Islet precursor cell (in vitro differentiated cells): ENCODE measurements at regions not wholly inside any gene's neighbourhood (a gene's known extent, or its start where the extent isn't known, plus 50 kb on each side); places are given as distances from the start of the nearest gene placed in this dataset.

Experiments
- DNase-seq: peaks from one replicate; pipeline ENCODE4 v3.0.0-alpha.2; 2018

DNA sequence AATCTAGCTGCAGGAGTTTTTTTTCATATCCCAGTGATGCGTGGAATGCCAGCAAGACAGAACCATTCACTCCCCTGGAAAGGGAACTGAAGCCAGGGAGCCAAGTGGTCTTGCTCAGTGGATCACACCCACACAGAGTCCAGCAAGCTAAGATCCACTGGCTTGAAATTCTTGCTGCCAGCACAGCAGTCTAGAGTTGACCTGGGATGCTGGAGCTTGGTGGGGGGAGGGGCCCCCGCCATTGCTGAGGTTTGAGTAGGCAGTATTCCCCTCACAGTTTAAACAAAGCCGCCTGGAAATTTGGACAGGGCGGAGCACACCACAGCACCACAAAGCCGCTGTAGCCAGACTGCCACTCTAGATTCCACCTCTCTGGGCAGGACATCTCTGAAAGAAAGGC, 86.9 kb upstream of the STXBP6 start:
- no peak for DNase-seq

DNA sequence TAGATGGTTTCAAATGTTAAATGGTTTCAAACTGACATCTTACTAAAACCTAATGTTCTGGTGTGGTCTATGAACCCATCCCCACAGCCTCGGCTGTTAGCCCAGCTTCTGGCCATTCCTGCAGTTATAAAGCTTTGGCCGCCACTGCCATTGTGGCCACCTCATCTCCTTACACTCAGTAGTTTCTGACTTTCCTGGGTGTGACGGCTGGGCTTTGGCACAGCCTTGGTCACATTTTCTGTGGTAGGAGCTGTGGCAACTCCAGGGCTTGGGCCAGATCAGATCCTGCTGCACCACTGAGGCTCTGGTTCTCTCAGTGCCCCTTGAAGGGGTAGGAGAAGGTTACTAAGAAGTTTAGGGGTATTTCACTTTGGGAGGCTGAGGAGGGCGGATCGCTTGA, 84.2 kb upstream of the STXBP6 start:
- DNase-seq, result no peak

DNA sequence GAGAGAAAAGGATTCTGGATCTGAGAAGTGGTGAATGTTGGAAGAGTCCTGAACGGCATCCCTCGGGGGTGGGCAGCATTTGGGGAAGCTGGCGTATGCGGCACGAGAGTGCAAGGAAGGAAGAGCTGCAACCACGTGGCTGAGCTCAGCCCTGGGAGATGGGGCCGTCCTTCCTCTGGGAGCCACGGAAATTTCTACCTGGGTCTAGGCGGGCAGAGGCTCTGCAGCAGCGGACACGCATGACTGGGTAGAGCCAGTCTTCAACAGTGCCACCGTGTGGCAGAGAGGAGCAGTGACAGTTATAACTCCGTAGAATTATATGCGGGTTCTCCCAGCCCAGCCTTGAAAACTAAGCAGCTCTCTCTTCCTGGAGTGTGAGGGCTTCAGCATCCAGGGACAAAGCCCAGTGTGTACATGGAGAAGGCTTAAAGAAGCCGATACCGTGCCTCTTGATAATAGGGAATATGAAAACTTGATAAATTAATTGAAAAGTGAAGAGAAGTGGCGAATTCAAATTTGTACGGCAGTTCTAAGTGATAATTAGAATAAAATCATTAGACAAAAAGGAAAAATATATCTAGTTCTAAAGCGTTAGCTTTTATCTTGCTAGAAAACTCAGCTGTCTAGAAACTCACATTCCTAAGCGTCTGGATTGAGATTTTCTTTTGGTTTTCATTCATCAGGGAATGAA, 82.9 kb upstream of the STXBP6 start:
- peak; percentile 88 for DNase-seq

DNA sequence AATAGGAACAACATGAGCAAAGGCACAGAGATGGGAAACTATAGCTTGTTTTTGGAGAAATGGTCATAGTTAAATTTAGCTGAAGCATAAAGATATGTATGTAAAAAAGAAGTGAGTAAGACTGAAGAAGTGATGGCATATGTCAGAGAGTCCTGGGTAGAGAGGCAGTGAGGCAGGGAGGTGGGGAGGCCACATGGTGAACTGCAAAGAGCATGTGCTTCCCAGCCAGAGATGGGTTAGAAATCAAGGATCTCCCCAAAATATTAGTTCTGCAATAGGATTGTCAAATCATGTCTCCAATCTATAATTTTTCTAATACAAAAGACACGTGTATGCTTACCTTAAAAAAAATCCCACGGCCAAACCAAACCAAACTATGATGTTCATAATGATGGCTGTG, 82.1 kb upstream of the STXBP6 start:
- DNase-seq, result no peak

DNA sequence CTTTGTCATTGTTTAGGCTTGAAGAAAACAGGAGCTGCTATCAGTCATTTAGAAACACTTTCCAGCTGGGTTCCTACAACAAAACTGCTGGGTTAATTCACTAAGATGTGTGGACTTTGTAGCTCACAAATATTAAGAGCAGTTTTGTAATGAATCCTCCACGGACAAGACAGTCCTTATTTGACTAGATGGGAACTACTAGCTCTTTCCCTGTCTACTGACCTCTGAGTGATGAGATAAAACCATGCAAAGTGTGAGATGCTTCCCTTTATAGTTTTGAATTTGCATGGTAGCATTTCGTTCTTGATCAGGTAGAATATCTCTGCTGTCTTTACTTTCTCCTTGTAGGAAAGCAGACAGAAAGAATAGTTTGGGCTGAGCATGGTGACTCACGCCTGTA, 72.9 kb upstream of the STXBP6 start:
- DNase-seq, result no peak

DNA sequence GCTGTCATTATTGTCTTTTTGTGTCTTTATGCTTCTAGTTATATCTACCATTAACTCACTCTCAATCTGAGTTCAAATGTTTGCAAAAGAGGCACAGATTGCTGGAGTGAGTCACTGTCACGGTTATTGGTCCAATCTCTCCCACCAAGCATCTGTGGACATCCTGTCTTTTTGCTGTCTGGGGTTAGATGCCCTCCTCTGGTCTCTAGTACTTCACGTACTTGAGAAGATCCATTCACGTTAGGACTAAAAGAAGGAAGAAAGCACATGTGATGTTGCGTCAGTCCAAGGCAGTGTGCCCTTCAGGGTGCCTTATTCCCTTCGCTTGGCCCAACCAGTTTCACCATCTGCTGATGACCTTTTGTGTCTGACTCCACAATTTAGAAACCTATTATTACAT, 72.3 kb upstream of the STXBP6 start:
- DNase-seq, result no peak

DNA sequence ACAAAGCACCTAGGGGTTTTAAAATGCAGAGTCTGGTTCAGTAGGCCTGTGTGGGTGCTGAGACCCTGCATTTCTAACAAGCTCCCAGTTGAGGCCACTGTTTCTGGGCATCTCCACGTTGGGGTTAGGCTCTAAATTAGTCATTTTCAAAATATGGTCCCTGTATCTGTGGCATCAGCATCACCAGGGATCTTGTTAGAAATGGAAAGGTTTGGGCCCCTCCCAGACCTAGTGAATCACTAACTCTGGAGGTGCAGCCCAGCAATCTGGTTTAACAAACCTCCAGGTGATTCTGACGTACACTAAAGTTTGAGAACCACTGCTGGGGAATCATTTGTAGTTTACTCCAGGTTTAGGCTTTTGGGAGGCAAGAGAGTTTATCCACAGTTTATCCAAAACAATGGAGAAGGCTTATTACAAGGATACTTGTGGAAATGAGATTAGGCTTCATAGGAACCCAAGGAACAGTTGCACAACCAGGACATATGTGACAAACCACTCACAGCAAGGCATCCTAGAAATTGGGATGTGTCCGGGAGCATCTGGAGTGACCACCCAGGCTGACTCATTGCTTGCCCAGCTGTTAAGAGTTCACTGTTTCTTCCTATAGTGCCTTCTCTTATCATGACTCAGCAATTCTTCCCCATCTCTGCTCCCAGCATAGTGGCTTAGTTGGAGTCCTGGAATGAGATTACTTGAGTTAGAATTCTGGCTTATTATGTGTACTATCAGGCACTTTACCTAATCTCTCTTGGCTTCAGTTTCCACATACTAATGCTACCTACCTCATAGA, 71.6 kb upstream of the STXBP6 start:
- DNase-seq, result peak; percentile 80

DNA sequence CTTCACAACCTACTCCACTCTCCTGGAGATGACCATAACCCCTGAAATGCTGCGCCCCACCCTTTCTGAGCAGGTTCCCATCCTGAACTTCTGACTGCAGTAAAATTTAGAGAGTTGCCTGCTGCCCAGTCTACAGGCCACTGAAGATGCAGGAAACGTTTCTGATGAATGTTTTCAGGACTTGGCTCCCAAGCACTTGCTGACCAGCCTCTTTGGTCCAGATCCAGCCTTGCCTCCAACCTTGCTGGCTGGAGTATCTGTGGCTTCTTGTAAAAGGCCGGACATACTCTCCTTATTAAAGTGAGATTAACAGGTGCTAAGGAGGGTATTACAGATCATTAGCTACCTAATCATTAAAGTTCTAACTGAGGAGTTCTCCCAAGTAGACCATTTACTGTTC, 70.3 kb upstream of the STXBP6 start:
- no peak for DNase-seq

DNA sequence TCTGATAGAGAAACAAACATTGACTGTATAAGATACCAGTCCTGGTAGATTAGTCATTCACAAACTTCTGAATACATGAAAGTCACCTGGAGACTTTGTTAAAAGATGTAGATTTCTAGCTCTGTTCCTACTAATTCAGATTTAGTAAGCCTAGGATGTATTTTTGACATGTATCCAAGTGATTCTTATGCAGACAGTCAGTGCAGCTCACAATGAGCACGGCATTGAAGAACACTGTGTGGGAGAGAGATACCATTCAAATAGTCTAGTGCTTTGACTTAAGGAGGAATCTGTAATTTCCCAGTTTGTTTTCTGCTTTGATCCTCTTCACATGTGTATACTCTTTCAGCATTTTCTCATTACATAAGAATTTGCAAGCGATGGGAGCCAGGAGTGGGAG, 68.7 kb upstream of the STXBP6 start:
- DNase-seq, result no peak

DNA sequence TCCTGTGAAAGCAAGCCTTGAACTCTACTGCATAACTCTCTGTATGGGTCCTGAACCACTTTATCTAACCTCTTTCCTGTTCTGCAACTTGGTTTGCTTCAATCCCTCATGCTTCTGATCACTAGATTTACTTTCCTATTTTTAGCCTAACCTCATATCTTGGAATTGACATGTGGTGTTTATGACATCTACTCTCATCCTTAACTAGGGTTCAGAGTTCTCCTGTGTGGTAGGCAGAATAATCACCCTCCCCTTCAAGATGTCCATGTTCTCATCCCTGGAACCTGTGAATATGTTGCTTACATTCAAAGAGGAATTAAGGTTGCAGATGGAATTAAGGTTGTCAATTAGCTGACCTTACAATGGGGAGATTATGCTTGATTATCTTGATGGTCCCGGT, 67.4 kb upstream of the STXBP6 start:
- DNase-seq, result no peak

DNA sequence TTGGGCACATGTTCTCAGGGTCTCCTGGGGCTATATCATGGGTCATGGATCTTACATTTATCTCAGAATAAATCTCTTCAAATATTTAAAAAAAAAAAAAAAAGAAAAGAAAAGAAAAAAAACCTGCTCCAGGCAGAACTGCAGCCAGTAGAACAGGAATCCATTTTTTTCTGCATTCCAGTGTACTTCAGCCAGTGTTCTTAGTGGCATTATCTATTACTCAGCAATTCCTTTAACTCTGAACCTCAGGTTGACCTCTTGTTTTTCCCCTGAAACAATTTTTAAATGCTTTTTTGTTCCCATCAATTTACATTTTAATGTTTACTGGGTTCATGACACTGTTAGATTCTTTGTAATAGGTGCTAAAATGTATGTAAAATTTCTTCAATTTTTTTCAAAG, 66.7 kb upstream of the STXBP6 start:
- no peak for DNase-seq

DNA sequence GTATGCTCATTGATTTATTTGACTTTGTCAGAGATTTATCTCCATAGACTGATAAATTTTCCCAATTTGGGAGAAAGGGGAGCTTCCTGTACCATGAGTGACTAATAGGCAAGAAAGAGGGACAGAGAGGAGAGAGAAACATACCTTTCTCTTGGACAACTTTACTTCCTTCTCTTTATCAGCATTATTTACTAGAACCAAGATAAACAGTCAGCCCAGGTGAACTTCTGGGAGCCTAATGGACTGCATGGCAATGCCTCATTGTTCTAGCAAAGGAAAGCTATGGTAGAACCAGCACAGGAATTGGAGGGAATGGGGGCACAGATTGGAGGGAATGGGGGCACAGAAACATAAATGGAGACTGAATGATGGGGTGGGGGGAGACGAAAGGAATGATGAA, 63.4 kb upstream of the STXBP6 start:
- no peak for DNase-seq

DNA sequence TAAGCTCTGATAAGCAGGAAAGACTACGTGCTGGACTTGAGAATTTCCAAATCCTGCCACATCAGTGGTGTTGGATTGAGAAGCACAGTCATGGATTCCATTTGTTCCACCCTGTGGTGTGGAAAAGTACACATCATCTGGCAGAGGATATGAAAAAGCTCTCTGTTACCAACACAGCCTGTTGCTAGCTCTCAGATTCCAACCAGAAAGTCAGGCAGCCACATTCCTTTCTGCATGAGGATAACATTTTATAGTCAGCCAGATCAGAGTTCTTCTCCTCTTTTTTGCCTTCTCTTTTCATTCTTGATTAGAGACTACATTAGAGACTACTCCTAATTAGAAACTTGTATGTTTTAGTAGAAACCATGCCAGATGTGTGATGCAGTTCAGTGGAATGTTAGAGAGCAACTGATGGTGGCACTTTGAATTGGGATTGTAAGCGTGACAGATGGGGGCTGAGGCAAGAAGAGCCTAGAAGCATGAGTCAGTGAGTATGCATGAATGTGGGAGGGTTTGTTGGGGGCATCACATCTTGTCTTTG, 61.2 kb upstream of the STXBP6 start:
- DNase-seq, result peak; percentile 80

DNA sequence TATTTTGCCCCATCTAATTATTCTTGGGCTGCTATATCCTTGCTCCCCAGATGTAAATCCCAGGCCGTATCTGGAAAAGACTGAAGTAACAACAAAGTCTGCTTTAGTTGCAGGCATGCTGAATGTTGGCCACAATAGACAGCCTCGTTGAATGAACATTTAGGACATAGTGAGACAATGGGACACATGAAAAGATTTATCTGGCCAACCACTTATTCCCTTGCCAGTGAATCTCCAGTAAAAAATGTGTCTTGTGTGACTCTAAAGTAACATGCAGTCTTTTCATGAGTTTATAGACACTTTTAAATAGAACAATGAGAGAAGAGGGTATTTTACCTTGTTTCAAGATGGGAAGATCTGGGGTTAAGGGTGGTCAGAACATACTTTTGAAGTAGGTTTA, 60.2 kb upstream of the STXBP6 start:
- DNase-seq, result no peak

DNA sequence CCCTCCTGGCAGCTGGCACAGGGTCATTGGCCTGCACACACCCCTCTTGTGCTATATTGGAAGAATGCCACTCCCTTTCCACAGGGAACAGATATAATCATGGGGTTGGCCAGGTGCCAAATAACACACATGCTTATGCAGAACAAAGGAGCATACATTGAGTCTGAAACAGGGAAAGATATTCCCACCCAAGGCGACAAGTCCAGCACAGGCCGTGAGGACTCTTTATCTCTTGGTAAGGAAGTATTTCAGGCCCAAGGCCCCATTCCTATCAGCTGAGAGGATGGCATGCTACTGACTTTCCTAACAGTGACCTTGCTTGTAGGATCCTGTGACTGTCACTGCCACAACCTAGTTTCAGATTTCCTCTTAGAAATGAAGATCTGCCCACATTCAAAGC, 59.0 kb upstream of the STXBP6 start:
- DNase-seq, result no peak

DNA sequence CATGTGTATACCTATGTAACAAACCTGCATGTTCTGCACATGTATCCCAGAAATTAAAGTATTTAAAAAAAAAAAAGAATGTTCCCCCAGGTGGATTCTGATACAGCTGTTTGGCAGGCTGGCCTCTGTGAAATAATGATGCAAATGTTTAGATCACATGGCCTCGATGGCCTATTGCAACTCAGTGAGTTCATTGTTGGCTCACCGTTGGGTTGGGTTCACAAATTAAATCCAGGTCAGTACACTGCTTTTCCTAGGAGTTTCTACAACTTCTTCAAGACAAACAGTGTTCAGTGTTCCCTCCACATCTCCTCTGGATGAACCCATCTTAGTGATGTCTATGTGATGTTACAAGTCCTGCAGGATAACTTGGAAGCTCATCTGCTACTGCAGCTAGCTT, 58.3 kb upstream of the STXBP6 start:
- DNase-seq, result no peak

DNA sequence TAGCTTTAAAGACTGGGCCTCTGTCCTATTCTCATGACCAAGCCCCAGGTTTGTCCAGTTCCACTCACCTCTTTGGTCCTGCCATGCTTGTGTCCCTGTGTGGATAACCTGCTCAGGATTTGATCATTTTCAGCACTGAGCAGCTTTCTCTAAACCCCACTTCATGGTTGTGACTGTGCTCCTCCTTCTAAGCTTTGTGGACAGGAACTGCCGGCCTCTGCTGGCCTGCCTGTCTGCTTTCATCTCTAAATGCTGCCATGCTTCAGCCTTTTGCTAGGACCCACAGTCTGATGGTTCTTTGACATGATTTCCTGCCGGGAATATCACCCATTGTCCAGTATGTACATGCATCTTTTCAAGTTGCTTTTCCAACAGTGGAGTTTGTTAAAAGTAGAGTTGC, 53.9 kb upstream of the STXBP6 start:
- no peak for DNase-seq

DNA sequence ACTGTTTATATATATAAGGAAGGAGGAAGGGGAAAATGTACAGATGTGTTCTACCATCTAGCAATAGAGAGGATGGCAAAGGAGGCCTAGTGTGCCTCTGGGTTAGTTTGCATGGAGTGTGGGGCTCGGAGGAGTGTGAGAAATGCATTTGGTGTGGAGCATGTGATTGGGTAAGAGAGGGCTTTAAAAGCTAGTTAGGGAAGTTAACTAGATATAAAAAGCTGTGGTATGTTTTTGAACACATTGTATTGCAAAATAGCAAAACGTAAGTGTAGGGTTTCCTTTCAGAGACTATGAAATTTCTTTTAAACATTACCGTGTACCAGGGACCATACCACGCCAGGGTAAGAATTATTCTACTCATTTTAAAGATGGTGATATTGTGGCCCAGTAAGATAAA, 53.3 kb upstream of the STXBP6 start:
- DNase-seq, result no peak

DNA sequence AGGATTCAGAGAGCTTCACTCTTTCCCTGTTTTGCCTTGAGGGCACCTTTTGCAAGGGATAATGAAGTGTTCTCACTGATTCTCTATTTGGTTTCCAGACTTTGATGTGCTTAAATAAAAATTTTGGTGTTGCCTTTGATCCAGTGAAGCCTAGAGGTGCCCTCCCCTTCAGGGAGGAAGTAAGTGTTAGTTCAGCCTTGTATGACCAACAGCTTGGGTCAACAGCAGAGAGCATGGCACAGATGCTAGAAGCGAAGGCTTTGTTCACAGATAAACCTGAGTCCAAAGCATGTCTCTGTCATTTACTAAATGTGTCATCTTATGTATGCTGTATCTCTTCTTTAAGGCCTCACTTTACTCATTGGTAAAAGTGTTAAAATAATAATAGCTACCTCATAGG, 52.8 kb upstream of the STXBP6 start:
- no peak for DNase-seq

DNA sequence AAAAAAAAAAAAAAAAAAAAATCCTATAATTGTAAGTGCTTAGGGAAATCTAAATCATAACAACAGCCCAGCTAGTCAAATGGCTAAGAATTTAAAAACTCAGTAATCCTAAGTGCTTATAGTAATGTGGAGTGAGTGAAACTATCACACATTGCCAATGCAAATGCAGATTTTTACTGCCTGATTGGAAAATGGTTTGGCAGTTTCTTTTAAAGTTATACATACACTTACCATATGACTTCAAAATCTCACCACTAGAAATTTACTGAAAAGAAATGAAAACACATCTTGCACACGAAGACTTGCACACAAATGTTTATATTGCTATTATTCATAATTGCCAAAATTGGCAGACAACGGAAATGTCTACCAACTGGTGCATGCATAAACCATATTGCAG, 51.3 kb upstream of the STXBP6 start:
- no peak for DNase-seq
